PC-9 (cell line): ENCODE measurements at regions not wholly inside any gene's neighbourhood (a gene's known extent, or its start where the extent isn't known, plus 50 kb on each side); places are given as distances from the start of the nearest gene placed in this dataset.

ENCODE experiments used
- EZH2 ChIP-seq: fragments of 200-600 bp; sonication (generic); IDR thresholded peaks from 2 replicates; pipeline ENCODE4 v1.8.0; 2017; ENCODE audit warnings: antibody characterized with exemption, low read depth
- TF ChIP-seq, protein P1 (sequence below): fragments of 200-600 bp; sonication (generic); conservative IDR thresholded peaks from 2 replicates; pipeline ENCODE4 v1.6.1; 2017; ENCODE audit warnings: mixed run types, antibody characterized with exemption, mild to moderate bottlenecking, moderate library complexity

DNA sequence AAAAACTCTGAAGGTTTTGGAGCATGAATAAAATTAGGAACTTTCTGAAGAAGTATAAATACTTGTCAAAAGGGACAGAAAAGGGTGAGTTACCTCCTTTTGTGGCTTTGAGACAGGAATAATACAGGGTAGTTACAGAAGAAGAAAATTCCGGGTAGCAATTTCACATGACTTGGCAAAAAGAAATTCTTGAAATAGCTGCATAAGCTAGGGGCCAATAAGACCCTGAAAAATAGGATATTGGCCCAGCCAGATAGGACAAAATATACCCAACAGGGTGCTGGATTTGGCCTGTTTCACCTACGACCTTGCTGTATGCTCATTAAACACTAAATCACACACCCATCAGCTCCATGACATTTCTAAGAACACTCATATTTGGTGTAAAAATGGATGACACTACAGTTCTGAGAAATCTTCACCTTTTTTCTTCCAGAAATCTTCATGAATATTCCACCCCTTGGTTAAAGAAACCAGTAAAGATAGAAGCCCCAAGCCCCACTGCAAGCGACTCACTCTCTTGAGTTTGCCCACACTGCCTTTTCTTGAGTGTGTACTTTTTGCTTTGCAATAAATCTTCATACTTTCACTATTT is 362.7 kb downstream of the SEMA3D start:
- TF ChIP-seq, protein P1, sequence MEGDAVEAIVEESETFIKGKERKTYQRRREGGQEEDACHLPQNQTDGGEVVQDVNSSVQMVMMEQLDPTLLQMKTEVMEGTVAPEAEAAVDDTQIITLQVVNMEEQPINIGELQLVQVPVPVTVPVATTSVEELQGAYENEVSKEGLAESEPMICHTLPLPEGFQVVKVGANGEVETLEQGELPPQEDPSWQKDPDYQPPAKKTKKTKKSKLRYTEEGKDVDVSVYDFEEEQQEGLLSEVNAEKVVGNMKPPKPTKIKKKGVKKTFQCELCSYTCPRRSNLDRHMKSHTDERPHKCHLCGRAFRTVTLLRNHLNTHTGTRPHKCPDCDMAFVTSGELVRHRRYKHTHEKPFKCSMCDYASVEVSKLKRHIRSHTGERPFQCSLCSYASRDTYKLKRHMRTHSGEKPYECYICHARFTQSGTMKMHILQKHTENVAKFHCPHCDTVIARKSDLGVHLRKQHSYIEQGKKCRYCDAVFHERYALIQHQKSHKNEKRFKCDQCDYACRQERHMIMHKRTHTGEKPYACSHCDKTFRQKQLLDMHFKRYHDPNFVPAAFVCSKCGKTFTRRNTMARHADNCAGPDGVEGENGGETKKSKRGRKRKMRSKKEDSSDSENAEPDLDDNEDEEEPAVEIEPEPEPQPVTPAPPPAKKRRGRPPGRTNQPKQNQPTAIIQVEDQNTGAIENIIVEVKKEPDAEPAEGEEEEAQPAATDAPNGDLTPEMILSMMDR = no peak
- TF ChIP-seq EZH2 = no peak
